Keratinocyte (primary cell): ENCODE measurements at regions not wholly inside any gene's neighbourhood (a gene's known extent, or its start where the extent isn't known, plus 50 kb on each side); places are given as distances from the start of the nearest gene placed in this dataset.

Source experiments
- DNase-seq: peaks from one replicate; pipeline ENCODE4 v3.0.0-alpha.2; 2011; ENCODE audit warnings: low read depth, missing footprints, low spot score
- FAIRE-seq: peaks from 2 replicates; lab custom pipeline; 2011; peaks lifted over from hg19 to GRCh38; lab: Jason Lieb, UNC
- H2AFZ ChIP-seq: 2 replicates; pipeline ENCODE4 v1.6.0; 2012; ENCODE audit warnings: low read length, control low read depth, inconsistent platforms; ENCODE audit not compliant: control insufficient read depth
- H3K27ac ChIP-seq: 2 replicates; pipeline ENCODE4 v1.5.1; 2011; ENCODE audit warnings: low read length; ENCODE audit not compliant: control insufficient read depth, insufficient read depth
- H3K27me3 ChIP-seq: 3 replicates; pipeline ENCODE4 v1.6.0; 2011; ENCODE audit warnings: low read length; ENCODE audit not compliant: control insufficient read depth, insufficient read depth; ENCODE audit errors: extremely low read depth
- H3K36me3 ChIP-seq, 2 experiments: 2 replicates in 1 of 2; 3 replicates in 1 of 2; pipeline ENCODE4 v1.5.1; 2011; ENCODE audit warnings: low read length in 2 of 2, mild to moderate bottlenecking in 1 of 2; ENCODE audit not compliant: control insufficient read depth in 2 of 2, insufficient read depth in 2 of 2; ENCODE audit errors: extremely low read depth in 1 of 2
- H3K4me1 ChIP-seq: 3 replicates; pipeline ENCODE4 v1.5.1; 2011; ENCODE audit warnings: low read length; ENCODE audit not compliant: control insufficient read depth, insufficient read depth; ENCODE audit errors: extremely low read depth
- H3K4me2 ChIP-seq: 3 replicates; pipeline ENCODE4 v1.6.0; 2011; ENCODE audit warnings: low read depth, low read length; ENCODE audit not compliant: control insufficient read depth, insufficient read depth; ENCODE audit errors: extremely low read depth
- H3K4me3 ChIP-seq, 3 experiments: fragments of 200-600 bp in 1 of 3; sonication (generic) in 1 of 3; 2 replicates in 2 of 3; 3 replicates in 1 of 3; pipeline ENCODE4 v1.5.1; 2011 to 2016; ENCODE audit warnings: low read length in 3 of 3, mild to moderate bottlenecking in 3 of 3, control low read depth in 2 of 3, inconsistent platforms in 1 of 3, low read depth in 1 of 3, mixed read lengths in 1 of 3, mixed run types in 1 of 3, moderate library complexity in 1 of 3; ENCODE audit not compliant: control insufficient read depth in 2 of 3, insufficient read depth in 2 of 3; ENCODE audit errors: extremely low read depth in 1 of 3
- H3K79me2 ChIP-seq: 2 replicates; pipeline ENCODE4 v1.6.0; 2012; ENCODE audit warnings: low read length; ENCODE audit not compliant: control insufficient read depth, insufficient read depth
- H3K9ac ChIP-seq: 3 replicates; pipeline ENCODE4 v1.6.0; 2011; ENCODE audit warnings: low read length; ENCODE audit not compliant: control insufficient read depth, insufficient read depth; ENCODE audit errors: extremely low read depth
- H3K9me1 ChIP-seq: 3 replicates; pipeline ENCODE4 v1.6.0; 2011; ENCODE audit warnings: low read length; ENCODE audit not compliant: control insufficient read depth, insufficient read depth; ENCODE audit errors: extremely low read depth
- H3K9me3 ChIP-seq: 2 replicates; pipeline ENCODE4 v1.5.1; 2012; ENCODE audit warnings: low read depth, low read length; ENCODE audit not compliant: control insufficient read depth
- H4K20me1 ChIP-seq: 3 replicates; pipeline ENCODE4 v1.6.0; 2011; ENCODE audit warnings: low read length; ENCODE audit not compliant: control insufficient read depth, insufficient read depth; ENCODE audit errors: extremely low read depth
- EZH2 ChIP-seq: IDR thresholded peaks from one replicate; pipeline ENCODE4 v1.6.1; 2012; ENCODE audit warnings: inconsistent platforms, mild to moderate bottlenecking, low read length, moderate library complexity
- dilution Hi-C: fragments of 300-500 bp; cut with MboI; formaldehyde crosslinking; loops from one replicate; pipeline ENCODE4 v1.7.0; 2020; ENCODE audit warnings: low sequenced_read_pairs; ENCODE audit not compliant: extremely low pct_ligation_motif_present
- TF ChIP-seq, protein P1 (sequence below), 3 experiments: IDR thresholded peaks in 1 of 3; conservative IDR thresholded peaks in 1 of 3; optimal IDR thresholded peaks in 1 of 3; 2 replicates in 2 of 3; 3 replicates in 1 of 3; pipeline versions ENCODE3 to v1.5.1; 2011; ENCODE audit warnings: low read length in 3 of 3, mild to moderate bottlenecking in 3 of 3, moderate library complexity in 2 of 3, control low read depth in 1 of 3, inconsistent platforms in 1 of 3; ENCODE audit not compliant: insufficient read depth in 2 of 3; ENCODE audit errors: extremely low read depth in 1 of 3

- H3K27ac ChIP-seq, result no peak overlapping the region
- dilution Hi-C loops, result no loop called here
- no peaks in the 10 kb centered on the region for H3K79me2 ChIP-seq
- H3K4me2 ChIP-seq, result no peak overlapping the region
- FAIRE-seq, result no peak
- H3K9me1 ChIP-seq, result no peaks in the 10 kb centered on the region
- no peak overlapping the region for H2AFZ ChIP-seq
- no peaks in the 10 kb centered on the region for H3K4me1 ChIP-seq
- no peak for DNase-seq
- H3K27me3 ChIP-seq, result no peaks in the 10 kb centered on the region
- H4K20me1 ChIP-seq, result no peaks in the 10 kb centered on the region
- H3K4me3 ChIP-seq, result no peak overlapping the region
- H3K9ac ChIP-seq, result no peak overlapping the region
- no peaks in the 10 kb centered on the region for H3K36me3 ChIP-seq
- TF ChIP-seq, protein P1, sequence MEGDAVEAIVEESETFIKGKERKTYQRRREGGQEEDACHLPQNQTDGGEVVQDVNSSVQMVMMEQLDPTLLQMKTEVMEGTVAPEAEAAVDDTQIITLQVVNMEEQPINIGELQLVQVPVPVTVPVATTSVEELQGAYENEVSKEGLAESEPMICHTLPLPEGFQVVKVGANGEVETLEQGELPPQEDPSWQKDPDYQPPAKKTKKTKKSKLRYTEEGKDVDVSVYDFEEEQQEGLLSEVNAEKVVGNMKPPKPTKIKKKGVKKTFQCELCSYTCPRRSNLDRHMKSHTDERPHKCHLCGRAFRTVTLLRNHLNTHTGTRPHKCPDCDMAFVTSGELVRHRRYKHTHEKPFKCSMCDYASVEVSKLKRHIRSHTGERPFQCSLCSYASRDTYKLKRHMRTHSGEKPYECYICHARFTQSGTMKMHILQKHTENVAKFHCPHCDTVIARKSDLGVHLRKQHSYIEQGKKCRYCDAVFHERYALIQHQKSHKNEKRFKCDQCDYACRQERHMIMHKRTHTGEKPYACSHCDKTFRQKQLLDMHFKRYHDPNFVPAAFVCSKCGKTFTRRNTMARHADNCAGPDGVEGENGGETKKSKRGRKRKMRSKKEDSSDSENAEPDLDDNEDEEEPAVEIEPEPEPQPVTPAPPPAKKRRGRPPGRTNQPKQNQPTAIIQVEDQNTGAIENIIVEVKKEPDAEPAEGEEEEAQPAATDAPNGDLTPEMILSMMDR (optimal IDR thresholded peaks at IDR 0.05 in 1 of 3, IDR thresholded peaks at IDR 0.05 in 1 of 3, conservative IDR thresholded peaks at IDR 0.05 in 1 of 3; ENCODE audit: extremely low read depth in 1 of 3, insufficient read depth in 2 of 3, low read length in 3 of 3), result no peak
- TF ChIP-seq EZH2, result no peak
- H3K9me3 ChIP-seq, result peaks cover 6% of the 10 kb centered on the region
These were observed 417.9 kb downstream of the CTTN start for GRCh38 chr11:70816156-70816678.

GRCh38 chr11:70818351-70818750, 420.0 kb downstream of the CTTN start:
- Histone ChIP-seq H2AFZ (no peak overlapping the region), H3K79me2 (no peaks in the 10 kb centered on the region), H3K9me1 (no peaks in the 10 kb centered on the region), H3K9ac (no peak overlapping the region), H4K20me1 (no peaks in the 10 kb centered on the region), H3K4me2 (no peak overlapping the region), H3K27me3 (no peaks in the 10 kb centered on the region), H3K36me3 (no peaks in the 10 kb centered on the region), H3K9me3 (peaks cover 6% of the 10 kb centered on the region), H3K27ac (no peak overlapping the region), H3K4me1 (no peaks in the 10 kb centered on the region), H3K4me3 (no peak overlapping the region)
- no peak for DNase-seq
- no peak for FAIRE-seq
- TF ChIP-seq, protein P1 (optimal IDR thresholded peaks at IDR 0.05 in 1 of 3, IDR thresholded peaks at IDR 0.05 in 1 of 3, conservative IDR thresholded peaks at IDR 0.05 in 1 of 3; ENCODE audit: extremely low read depth in 1 of 3, insufficient read depth in 2 of 3, low read length in 3 of 3), result no peak
- no peak for TF ChIP-seq EZH2
- dilution Hi-C loops, result no loop called here
